HG03196 (cell line): ENCODE measurements at regions not wholly inside any gene's neighbourhood (a gene's known extent, or its start where the extent isn't known, plus 50 kb on each side); places are given as distances from the start of the nearest gene placed in this dataset.
"Not testable (repeated sequence)": the region's sequence is repeated elsewhere in the genome, so short reads cannot be mapped to it uniquely, and the experiment has no call there.

Experiments
- ATAC-seq: cut with Tn5 transposase; IDR thresholded peaks from one replicate; pipeline ENCODE4 v1.9.1; 2021; ENCODE audit not compliant: unreplicated experiment

DNA sequence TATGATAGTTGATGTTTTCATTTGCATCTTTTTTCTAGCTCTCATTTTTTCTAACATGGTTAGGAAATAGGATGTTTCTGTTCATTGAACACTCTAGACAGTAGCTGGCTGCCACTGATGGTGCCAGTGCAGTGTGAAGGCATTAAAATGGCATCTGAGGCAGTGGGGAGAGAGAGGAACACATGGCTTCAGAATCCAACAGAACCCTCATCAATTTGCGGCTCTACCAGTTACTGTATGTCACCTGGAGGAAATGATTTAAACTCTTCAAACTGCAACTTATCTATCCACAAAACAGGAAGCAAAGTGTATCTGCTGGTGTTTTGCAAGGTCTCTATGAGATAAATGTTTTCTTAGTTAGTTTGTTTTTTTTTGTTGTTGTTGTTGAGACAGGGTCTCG is 305.2 kb upstream of the PRKCQ start:
- ATAC-seq = no peak

DNA sequence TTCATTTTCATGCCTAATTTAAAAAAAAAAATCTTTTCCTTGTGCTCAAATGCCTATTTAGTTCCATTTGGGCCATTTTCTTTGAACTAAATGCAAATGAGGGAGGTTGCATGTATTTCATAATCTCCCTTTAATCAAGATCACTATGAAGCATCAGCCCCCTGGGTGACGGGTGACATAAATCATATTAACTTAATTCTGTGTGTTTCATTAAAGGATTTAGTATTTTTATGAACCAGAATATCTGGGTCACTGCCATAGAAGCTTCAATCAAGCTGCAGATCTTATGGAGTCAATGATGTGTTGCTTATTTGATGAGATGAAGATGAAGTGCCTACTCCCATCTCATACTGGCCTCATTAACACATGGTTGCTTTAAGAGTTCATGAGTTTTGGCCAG is 301.9 kb upstream of the PRKCQ start:
- ATAC-seq = no peak

DNA sequence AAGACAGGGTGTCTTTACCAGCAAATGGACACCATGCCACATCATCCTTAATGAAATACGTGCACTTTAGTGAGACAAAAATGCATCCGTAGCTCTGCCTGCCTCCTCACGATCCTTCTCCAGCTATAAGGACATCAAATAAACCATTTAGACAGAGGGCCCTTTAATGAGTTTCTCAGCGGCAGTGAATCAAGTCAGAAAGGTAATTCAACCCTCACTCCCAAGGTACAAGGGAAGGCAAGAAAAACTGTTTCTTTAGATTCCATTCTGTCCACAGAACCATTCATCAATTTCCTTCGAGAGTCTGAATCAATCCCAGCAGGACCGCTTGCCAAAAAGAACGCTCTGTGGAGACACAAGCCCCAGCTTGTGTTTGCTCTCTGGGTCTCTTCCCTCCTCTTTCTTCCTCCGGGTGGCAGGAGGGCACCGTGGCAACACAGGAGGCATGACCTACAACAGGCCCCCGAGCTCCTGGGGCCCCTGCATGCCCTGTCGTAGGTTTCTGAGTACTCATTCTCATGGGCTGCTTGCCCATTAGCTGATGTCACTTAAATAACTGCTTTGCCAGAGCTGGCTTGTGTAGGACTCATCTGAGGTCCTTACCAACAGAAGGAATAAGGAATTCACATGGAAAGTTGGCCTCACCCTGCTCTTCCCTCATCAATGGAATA is 297.8 kb upstream of the PRKCQ start:
- no peak for ATAC-seq

DNA sequence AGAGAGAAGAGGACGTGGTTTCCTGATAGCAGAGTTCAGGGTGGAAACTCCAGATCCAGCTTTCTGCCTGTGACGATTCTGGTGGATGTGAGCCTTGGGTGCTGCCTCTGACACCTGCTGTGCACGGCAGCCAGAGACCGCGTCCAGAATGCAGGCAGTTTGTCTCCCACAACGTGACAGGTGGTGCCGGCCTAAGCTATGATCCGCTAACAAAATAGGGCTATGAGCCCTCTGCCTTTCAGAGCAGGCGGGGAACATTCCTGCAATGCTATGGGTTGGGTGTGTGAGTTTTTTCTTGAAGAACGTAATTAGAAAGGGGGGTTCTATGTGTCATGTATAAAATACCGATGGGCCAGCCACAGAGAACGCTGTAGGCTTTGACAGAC is 297.3 kb upstream of the PRKCQ start:
- ATAC-seq = no peak

DNA sequence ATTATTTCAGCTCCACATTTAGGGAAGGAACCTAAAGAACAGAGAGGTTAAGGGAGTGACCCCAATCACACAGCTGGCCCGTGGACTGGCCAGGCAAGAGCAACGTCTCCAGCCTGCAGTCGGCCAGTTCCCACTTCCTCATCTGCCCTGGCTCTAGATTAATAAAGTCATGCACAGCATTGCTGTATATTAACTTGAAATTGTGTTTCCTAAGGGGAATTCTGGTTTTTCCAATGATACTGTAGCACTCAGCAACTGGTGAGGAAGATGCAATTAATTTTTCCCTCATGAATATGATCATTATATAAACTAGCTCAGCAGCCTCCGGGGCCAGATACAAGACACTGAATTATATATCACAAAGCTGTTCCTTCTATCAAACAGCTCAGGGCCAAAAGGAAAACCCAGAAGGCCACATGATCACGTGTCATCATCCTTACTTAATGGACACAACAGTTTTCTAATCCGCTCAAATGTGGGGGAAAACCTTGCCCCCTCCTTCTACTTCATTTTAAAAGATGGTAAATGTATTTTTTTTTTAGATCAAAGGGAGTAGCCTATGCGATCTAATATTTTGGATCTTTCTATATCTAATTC is 295.3 kb upstream of the PRKCQ start:
- ATAC-seq = no peak

DNA sequence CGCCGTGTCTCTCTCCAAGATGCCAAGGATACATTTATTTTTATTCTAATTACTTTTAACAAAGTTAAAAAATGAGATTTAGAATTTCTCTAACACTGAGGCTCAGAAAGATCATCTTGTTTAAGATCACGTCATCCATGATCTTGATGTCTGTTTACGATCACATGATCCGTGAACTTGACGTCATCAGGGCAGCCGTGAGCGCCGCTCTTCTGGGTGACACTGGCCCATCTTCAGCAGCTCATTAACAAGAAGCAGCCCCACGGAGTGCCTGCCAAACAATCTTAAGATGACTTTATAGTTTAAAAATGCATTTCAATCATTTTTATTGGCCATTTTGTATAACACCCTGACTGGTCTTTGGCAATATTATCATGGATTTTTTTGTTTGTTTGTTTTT is 291.1 kb upstream of the PRKCQ start:
- ATAC-seq = no peak

DNA sequence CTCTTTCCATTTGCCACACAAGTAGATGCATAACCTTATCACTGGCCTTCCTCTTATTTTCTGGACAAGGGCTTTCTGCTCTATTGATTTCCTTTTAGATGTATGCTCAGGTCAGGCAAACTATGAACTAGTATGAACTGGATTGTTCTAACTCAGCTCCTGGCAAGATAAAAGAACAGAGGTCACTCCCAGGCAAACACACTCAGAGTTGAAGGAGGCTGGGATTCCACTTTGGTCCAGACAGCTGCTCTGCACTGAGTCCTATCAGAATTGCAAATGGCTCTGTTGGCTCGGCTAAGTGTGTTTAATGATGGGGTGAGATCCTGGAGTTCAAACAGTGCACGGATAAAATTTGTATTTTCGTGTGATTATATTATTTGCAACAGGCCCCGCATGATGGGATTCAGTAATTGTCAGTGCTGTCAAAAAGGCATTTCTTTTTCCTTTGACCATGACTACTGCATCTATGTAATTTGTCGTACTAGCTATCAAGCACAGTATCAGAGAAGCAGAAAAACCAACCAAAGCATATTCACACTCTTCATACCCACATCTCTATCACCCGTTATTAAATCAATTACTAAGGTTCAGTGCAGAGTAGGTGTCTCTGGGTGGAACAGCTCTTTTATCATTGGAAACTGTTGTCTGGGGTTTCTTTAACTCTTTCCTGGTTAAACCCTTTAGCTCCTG is 288.1 kb upstream of the PRKCQ start:
- ATAC-seq = no peak

DNA sequence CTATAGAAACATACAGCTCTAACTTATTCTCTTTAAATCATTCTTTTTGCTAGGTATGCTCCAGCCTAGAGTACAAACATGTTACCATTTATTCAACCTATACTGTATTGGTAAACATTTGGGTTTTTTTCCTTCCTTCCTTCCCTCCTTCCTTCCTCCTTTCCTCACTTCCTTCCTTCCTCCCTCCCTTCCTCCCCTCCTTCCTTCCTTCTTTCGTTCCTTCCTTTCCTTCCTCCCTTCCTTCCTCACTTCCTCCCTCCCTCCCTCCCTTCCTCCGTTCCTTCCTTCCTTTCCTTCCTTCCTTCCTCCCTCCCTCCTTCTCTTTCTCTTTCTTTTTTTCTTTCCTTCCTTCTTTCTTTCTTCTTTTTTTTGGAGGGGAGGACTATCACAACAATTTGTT is 286.7 kb upstream of the PRKCQ start:
- ATAC-seq = no peak

DNA sequence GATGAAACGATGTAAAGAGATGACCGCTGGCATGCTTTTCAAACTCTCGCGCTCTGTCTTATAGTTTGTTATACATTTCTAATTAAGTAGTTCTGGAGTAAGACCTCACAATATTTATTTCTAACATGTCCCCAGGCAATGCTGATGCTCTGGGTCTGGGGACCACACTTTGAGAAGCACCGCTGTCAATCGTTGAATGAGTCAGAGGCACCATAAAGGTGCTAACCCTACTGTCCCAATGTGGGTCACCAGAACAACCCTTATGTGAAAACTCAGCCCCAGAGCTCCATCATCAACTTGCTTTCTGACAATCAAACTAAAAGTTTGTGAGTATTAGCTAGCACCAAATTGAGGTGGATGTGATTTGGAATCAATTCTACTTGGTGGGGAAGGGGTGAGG is 284.1 kb upstream of the PRKCQ start:
- no peak for ATAC-seq

DNA sequence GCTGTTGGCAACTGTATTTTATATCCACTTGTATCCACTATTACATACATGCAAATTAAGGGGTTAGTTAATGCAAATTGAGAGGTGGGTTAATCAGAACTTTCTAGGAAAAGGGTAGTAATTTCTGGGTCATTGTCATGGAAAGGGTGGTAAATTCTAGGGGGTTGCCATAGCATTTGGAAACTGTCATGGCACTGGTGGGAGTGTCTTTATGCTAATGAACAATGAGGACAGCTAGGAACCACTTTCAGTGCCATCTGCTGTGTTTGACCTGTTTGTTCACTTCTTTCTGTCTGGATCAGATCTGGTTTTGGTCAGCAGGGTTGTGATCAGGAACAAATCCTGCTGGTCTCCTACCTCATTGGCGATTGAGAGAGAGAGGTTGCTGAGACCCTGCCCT is 283.3 kb upstream of the PRKCQ start:
- ATAC-seq = no peak

DNA sequence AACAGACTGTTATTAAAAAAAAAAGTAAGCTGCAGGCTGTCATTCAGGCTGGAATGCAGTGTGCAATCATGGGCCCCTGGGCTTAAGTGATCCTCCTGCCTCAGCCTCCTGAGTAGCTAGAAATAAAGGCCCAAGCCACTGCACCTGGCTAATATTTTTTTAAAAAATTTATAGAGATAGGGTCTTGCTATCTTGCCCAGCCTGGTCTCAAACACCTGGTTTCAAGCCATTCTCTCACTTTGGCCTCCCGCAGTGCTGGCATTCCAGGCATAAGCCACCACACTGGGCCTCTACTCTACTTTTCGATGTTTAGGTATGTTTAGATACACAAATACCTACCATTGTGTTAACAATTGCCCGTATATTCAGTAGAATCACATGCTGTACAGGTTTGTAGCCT is 270.4 kb upstream of the PRKCQ start:
- no peak for ATAC-seq

DNA sequence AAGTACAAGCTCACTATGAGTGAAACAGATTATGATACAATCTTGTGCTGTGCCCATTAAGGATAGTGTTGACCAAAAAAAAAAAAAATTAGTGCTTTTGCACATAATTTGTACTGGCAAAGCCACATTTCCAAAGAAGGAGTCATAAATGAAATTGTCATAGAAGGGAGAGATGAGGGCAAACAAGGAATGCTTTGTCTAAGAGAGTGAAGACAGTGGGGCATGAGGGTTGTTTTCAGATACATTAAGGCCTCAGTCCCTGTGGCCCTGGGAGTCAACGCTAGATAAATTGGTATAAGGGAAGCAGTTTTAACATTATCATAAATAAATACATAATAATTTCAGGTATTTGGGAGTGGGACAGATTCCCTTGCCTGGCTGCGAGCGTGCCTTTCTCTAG is 267.5 kb upstream of the PRKCQ start:
- no peak for ATAC-seq

DNA sequence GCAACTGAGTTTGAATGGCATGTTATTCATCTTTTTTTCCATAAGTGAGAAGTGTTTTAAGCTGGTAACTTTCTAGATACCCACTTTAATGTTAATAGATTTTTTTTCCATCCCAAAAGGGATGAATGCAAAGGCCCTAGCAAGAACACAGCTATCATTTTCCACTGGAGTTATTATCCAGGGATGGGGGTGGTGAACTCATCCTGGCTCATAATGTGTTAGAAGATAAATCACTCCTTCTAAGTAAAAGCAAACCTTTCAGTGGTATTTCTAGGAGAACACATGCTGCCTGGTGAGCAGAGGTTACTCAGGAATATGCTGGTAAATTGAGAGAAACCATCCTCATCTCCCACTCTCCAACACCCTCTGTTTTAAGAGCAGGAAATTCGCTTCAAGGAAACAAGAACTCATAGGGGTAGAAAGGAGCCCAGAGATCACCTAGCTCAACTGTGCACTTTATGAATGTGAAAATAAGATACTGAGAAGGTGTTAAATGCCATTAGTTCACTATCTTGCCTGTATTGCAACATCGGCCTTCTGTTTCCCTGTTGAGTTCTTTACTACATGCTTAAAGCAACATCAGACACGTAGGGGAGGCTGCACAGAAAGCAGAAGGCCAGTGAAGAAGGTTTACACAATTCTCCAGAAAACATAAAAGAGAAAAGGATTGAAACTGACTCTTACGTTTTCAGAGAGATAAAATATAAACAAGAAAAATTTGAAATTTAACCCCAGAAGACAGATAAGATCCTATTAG is 264.0 kb upstream of the PRKCQ start:
- ATAC-seq = no peak

DNA sequence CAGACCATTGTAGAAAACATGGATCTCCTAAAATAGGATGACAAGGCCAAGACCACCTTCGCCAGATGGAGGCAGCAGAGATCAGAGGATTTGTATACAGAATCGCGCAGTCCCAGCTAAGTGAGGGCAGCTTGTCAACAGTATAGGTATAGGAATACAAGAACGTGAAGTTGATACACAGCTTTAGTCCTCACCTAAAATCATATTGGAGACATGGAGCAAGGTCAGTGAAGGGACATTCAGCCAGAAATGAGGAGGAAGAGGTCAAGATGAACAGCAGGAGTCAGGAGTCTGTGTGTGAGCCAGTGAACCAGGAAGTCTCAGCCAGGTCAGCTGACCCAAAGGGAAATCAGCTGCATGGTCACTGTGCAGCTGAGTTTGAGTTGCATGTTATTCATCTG is 263.4 kb upstream of the PRKCQ start:
- no peak for ATAC-seq

DNA sequence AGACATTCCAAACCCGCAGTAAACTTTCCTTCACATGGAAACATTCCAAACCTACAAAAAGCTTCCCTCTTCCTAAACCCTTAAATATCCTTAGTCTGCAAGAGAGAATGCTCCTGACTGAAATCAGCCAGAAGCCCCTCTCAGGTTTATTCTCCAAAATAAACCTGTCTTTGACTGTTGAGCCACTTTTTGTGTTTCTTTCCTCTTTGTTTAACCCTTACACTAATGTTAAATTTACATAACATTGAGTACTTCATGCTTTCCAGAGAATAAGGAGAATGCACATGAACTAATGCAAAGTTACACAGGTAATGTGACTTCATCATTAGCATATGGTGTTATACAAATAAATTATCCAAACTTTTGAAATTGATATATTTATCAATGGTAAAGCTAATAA is 262.6 kb upstream of the PRKCQ start:
- no peak for ATAC-seq

DNA sequence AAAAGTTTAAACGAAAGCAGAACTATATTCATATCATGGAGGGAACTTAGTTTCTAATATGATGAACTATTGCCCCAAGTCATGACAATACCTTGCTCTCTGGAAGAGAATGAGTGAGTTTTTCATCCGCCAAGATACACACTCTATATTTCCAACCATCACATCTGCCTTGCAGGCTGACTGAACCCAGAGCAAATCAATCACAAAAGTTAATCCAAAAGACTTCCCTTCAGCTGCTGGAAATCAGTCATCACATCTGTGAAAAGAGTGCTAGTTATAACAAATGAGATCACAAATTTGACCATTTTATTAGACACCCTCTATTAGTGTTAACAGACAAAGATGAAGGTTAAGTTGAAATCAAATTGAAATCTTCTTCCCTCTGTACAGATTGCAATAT is 261.7 kb upstream of the PRKCQ start:
- no peak for ATAC-seq

DNA sequence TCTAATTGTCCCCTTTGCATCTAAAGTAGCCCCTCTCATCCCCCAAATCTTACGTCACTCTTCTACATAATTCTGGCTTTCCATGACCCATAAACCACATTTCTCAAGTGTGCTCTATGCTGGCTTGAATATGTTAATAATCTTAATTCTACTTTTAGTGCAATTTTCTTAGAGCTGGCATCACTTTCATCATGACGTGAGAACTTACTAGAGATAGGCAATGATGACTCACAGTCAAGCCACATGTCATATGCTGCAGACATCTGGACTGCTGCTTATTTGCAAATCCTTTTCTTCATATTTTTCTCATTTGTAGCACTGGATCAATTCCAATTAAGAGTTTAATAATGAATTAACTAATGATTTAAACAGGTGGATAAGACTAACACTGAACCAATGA is 260.7 kb upstream of the PRKCQ start:
- no peak for ATAC-seq

DNA sequence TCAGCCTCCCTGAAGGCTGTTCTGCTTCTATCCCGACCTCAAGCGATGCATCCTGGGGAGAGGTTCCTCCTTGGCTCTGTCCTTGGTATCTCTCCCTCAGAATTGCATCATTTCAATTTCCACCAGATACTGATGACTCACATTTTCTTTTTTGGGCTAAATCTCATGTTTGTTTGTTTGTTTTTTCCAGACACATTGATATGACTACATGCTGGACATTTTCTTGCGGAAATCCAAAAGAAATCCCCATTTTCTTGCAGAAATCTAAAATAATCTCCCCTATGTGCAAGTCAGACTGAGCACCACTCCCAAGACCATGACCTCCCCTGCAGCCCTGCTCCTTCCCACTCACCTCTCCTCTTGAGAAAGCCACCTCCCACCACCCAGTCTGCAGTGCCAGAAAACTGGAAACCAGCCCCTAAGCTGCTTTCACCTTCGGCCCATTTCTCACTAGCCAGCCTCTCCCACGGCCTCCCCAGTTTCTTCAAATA is 260.2 kb upstream of the PRKCQ start:
- ATAC-seq = no peak

DNA sequence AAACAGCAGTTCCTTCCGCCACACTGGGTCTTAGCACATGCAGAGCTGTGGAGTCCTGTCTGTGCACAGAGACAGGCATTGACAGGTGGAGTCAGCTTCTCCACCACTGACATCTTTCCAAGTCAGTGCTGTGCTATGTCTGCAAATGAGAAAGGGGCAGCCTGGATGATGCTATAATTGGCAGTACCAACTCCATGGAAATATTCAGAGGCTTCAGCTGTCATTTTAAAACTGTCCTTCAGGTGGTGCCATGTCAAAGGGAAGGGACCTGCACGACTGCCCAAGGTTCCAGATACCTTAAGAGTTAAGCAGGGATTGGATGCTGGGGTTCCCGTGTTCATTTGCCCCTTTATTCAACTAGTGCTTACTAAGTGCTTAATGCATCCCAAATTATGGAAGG is 258.0 kb upstream of the PRKCQ start:
- no peak for ATAC-seq

DNA sequence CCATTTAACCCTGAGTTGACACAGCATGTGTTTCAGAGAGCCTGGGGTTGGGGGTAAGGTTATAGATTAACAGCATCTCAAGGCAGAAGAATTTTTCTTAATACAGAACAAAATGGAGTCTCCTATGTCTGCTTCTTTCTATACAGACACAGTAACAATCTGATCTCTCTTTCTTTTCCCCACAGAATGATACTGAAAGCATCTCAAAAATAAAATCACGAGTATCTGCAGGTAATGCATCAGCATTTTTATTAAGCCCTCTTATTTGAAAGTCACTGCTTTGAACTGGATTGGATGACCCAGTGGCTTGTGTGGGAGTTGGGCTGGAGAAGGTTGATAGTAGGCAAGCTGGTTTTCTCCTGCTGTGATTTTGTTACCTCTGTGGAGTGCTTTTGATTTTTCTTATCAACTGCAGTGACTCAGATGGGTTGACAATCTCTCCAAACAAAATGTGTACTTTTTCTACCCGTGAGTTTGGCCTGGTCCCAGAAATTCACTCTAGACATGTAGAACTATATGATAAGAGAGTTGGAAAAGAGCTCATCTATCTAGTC is 253.5 kb upstream of the PRKCQ start:
- no peak for ATAC-seq

DNA sequence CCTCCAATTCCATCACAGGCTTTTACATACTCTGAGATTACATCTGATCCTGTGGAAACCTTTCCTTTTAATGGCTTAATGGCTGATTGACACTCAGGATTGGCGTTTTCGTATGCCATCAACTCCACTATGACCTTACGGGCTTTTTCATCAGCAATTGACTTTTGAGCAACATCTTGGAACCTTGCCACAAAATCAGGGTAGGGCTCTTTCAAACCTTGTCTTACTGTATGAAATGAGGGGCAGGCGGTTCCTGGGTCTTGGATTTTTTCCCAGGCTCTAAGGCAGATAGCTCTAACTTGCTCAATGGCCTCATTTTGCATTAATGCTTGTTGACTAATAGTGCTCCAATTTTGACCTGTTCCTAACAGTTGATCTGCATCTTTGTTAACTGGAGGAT is 250.9 kb upstream of the PRKCQ start:
- ATAC-seq = not testable (repeated sequence)
